ENCODE measurements at regions not wholly inside any gene's neighbourhood (a gene's known extent, or its start where the extent isn't known, plus 50 kb on each side); places are given as distances from the start of the nearest gene placed in this dataset.

DNA sequence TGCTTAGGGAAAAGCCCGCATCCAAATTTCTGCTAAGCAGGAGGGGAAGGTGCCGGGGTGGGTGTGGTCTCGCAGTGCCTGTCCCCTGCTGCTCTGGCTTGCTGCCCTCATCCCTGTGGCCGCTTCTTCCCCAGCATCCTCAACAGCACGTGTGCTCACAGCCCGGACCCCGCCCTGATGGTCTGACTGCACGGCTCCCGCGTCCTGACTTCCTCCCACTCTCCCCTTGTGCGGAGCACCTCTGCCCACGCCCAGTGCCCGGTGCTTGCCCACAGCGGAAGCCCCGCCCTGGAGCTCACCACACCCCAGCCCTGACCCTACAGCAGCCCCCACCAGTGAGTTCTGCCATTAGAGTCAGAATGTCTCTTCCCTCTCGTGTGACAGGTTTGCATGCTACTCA lies 277.9 kb downstream of the NDUFA10 start:
- Histone ChIP-seq H3K36me3 (ENCODE audit: control insufficient read depth in 4 of 4, insufficient read depth in 4 of 4, low read length in 3 of 4) (no peaks in the 10 kb centered on the region), H3K9me3 (ENCODE audit: control extremely low read depth in 1 of 5, control insufficient read depth in 4 of 5, insufficient read depth in 2 of 5, low read depth in 1 of 5, low read length in 4 of 5) (no peaks in the 10 kb centered on the region), H3K27ac (ENCODE audit: insufficient read depth in 1 of 2, low read depth in 1 of 2, low read length in 2 of 2, poor library complexity in 1 of 2, severe bottlenecking in 2 of 2) (no peak overlapping the region), H3K4me1 (ENCODE audit: control extremely low read depth in 1 of 4, control insufficient read depth in 4 of 4, insufficient read depth in 4 of 4, low read length in 3 of 4) (peaks cover 0 to 24% (median 16%) of the 10 kb centered on the region in 4 experiments), H3K27me3 (replicated peaks in 2 of 5; ENCODE audit: control insufficient read depth in 4 of 5, insufficient read depth in 5 of 5, low read length in 4 of 5) (no peaks in the 10 kb centered on the region), H3K4me3 (ENCODE audit: control insufficient read depth in 1 of 7, extremely low read depth in 1 of 7, insufficient read depth in 4 of 7, low read depth in 2 of 7, low read length in 6 of 7) (no peak overlapping the region)
- CTCF ChIA-PET, result no interaction called here
- 53% methylated on average over 13 of the region's 16 CpGs for WGBS (ENCODE audit: insufficient coverage)
- DNase-seq, result no peak
- POLR2A ChIA-PET, result no interaction called here

- Histone ChIP-seq H3K36me3 (ENCODE audit: control insufficient read depth in 4 of 4, insufficient read depth in 4 of 4, low read length in 3 of 4) (no peaks in the 10 kb centered on the region), H3K27ac (ENCODE audit: insufficient read depth in 1 of 2, low read depth in 1 of 2, low read length in 2 of 2, poor library complexity in 1 of 2, severe bottlenecking in 2 of 2) (no peak overlapping the region), H3K9me3 (ENCODE audit: control extremely low read depth in 1 of 5, control insufficient read depth in 4 of 5, insufficient read depth in 2 of 5, low read depth in 1 of 5, low read length in 4 of 5) (no peaks in the 10 kb centered on the region), H3K4me1 (ENCODE audit: control extremely low read depth in 1 of 4, control insufficient read depth in 4 of 4, insufficient read depth in 4 of 4, low read length in 3 of 4) (peaks cover 0 to 18% (median 10%) of the 10 kb centered on the region in 4 experiments), H3K4me3 (ENCODE audit: control insufficient read depth in 1 of 7, extremely low read depth in 1 of 7, insufficient read depth in 4 of 7, low read depth in 2 of 7, low read length in 6 of 7) (no peak overlapping the region), H3K27me3 (replicated peaks in 2 of 5; ENCODE audit: control insufficient read depth in 4 of 5, insufficient read depth in 5 of 5, low read length in 4 of 5) (no peaks in the 10 kb centered on the region)
- POLR2A ChIA-PET, result no interaction called here
- CTCF ChIA-PET, result no interaction called here
- 96% methylated on average over 15 of the region's 17 CpGs for WGBS (ENCODE audit: insufficient coverage)
- no peak for DNase-seq
Observed at GRCh38 chr2:239746559-239747246, 278.4 kb downstream of the NDUFA10 start.

DNA sequence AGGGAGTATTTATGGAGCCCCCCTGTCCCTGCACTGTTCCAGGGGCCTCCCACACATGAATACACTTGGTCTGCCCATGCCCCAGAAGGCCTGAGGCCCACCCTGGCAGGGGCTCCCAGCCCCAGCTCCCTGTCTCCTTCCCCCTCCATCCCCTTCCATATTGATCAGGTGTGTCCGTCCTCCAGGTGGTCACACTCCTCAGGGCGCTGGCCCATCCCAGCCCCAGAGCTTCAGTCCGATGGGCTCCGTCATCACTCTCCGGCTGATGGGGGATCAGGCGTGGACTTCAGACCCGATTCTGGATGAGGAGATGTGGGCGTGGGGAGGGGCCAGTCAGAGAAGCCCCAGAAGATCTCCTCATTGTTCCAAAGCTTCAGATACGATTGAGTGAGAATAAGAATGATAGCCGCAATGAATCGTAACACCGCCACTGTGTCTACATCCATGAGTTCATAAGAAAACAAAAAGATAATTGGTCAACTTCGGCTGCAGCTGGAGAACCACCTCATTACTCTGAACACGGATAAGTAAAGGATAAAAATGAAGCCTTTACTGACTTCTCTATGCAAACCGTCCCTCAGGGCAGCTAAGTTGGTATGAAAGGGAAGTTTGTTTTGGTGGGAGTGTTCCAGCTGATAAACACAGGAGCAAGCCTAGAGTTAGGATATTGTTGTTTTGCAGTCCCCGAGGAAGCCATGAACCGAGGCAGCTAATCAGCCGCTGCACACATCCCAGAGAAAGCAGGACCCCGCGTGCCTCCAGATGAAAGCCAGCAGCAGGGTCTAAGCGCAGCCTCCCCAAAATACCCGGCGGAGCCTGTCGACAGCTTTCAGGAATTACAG lies 279.5 kb downstream of the NDUFA10 start:
- Histone ChIP-seq H3K4me1 (ENCODE audit: control extremely low read depth in 1 of 4, control insufficient read depth in 4 of 4, insufficient read depth in 4 of 4, low read length in 3 of 4) (peaks cover 0 to 7% (median 0%) of the 10 kb centered on the region in 4 experiments), H3K36me3 (ENCODE audit: control insufficient read depth in 4 of 4, insufficient read depth in 4 of 4, low read length in 3 of 4) (no peaks in the 10 kb centered on the region), H3K9me3 (ENCODE audit: control extremely low read depth in 1 of 5, control insufficient read depth in 4 of 5, insufficient read depth in 2 of 5, low read depth in 1 of 5, low read length in 4 of 5) (no peaks in the 10 kb centered on the region), H3K4me3 (ENCODE audit: control insufficient read depth in 1 of 7, extremely low read depth in 1 of 7, insufficient read depth in 4 of 7, low read depth in 2 of 7, low read length in 6 of 7) (no peak overlapping the region), H3K27ac (ENCODE audit: insufficient read depth in 1 of 2, low read depth in 1 of 2, low read length in 2 of 2, poor library complexity in 1 of 2, severe bottlenecking in 2 of 2) (no peak overlapping the region), H3K27me3 (replicated peaks in 2 of 5; ENCODE audit: control insufficient read depth in 4 of 5, insufficient read depth in 5 of 5, low read length in 4 of 5) (peaks cover 0 to 1% (median 0%) of the 10 kb centered on the region in 5 experiments)
- 83% methylated on average over 19 of the region's 24 CpGs for WGBS (ENCODE audit: insufficient coverage)
- no peak for DNase-seq
- CTCF ChIA-PET, result no interaction called here
- POLR2A ChIA-PET, result no interaction called here

DNA sequence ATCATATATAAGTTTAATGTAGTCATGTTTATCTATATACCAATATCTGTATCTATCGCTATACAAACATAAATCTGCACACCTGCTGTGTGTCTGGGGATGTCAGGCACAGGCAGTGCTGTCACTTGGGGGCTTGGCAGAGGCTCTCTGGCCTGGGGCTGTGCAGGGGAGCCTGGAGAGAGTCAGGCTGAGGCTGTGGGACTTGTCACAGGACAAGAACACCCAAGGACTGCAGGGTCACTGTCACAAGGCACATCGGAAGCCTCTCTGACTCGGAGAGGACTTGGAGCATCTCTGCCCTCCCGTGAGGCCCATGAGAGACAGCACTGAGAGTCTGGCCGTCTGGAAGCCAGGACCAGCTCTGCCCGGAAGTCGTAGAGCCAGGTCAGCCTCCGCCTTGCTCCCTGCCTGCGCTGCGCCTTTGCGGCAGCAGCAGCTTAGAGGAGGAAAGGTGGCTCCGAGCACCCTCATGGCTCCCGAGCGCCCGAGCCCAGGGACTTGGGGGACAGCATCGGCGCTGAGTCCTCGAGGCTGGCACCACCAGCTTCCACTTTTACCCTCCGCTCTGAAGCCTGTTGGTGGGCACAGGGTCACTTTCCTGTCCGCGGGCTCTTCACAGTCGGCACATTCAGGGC lies 280.3 kb downstream of the NDUFA10 start:
- no peak for DNase-seq
- Histone ChIP-seq H3K27me3 (replicated peaks in 2 of 5; ENCODE audit: control insufficient read depth in 4 of 5, insufficient read depth in 5 of 5, low read length in 4 of 5) (peaks cover 0 to 2% (median 0%) of the 10 kb centered on the region in 5 experiments), H3K36me3 (ENCODE audit: control insufficient read depth in 4 of 4, insufficient read depth in 4 of 4, low read length in 3 of 4) (no peaks in the 10 kb centered on the region), H3K9me3 (ENCODE audit: control extremely low read depth in 1 of 5, control insufficient read depth in 4 of 5, insufficient read depth in 2 of 5, low read depth in 1 of 5, low read length in 4 of 5) (no peaks in the 10 kb centered on the region), H3K4me1 (ENCODE audit: control extremely low read depth in 1 of 4, control insufficient read depth in 4 of 4, insufficient read depth in 4 of 4, low read length in 3 of 4) (peaks cover 0 to 6% (median 0%) of the 10 kb centered on the region in 4 experiments), H3K27ac (ENCODE audit: insufficient read depth in 1 of 2, low read depth in 1 of 2, low read length in 2 of 2, poor library complexity in 1 of 2, severe bottlenecking in 2 of 2) (no peak overlapping the region), H3K4me3 (ENCODE audit: control insufficient read depth in 1 of 7, extremely low read depth in 1 of 7, insufficient read depth in 4 of 7, low read depth in 2 of 7, low read length in 6 of 7) (no peak overlapping the region)
- ChIA-PET POLR2A (no interaction called here), CTCF (no interaction called here)
- WGBS (ENCODE audit: insufficient coverage), result 98% methylated on average over 21 of the region's 22 CpGs

GRCh38 chr2:239743206-239743605 lies 281.9 kb downstream of the NDUFA10 start:
- WGBS (ENCODE audit: insufficient coverage), result 100% methylated on average over 2 of the region's 6 CpGs
- H3K4me1 ChIP-seq (ENCODE audit: control extremely low read depth in 1 of 4, control insufficient read depth in 4 of 4, insufficient read depth in 4 of 4, low read length in 3 of 4), result peaks cover 0 to 6% (median 0%) of the 10 kb centered on the region in 4 experiments
- no peaks in the 10 kb centered on the region for H3K36me3 ChIP-seq (ENCODE audit: control insufficient read depth in 4 of 4, insufficient read depth in 4 of 4, low read length in 3 of 4)
- no peaks in the 10 kb centered on the region for H3K9me3 ChIP-seq (ENCODE audit: control extremely low read depth in 1 of 5, control insufficient read depth in 4 of 5, insufficient read depth in 2 of 5, low read depth in 1 of 5, low read length in 4 of 5)
- ChIA-PET CTCF (no interaction called here), POLR2A (no interaction called here)
- no peak overlapping the region for H3K27ac ChIP-seq (ENCODE audit: insufficient read depth in 1 of 2, low read depth in 1 of 2, low read length in 2 of 2, poor library complexity in 1 of 2, severe bottlenecking in 2 of 2)
- no peak overlapping the region for H3K4me3 ChIP-seq (ENCODE audit: control insufficient read depth in 1 of 7, extremely low read depth in 1 of 7, insufficient read depth in 4 of 7, low read depth in 2 of 7, low read length in 6 of 7)
- DNase-seq, result no peak
- peaks cover 0 to 2% (median 0%) of the 10 kb centered on the region in 5 experiments for H3K27me3 ChIP-seq (replicated peaks in 2 of 5; ENCODE audit: control insufficient read depth in 4 of 5, insufficient read depth in 5 of 5, low read length in 4 of 5)

GRCh38 chr2:239742377-239742776 lies 282.8 kb downstream of the NDUFA10 start:
- H3K4me3 ChIP-seq (ENCODE audit: control insufficient read depth in 1 of 7, extremely low read depth in 1 of 7, insufficient read depth in 4 of 7, low read depth in 2 of 7, low read length in 6 of 7), result no peak overlapping the region
- POLR2A ChIA-PET, result no interaction called here
- CTCF ChIA-PET, result no interaction called here
- no peak for DNase-seq
- no peaks in the 10 kb centered on the region for H3K36me3 ChIP-seq (ENCODE audit: control insufficient read depth in 4 of 4, insufficient read depth in 4 of 4, low read length in 3 of 4)
- H3K9me3 ChIP-seq (ENCODE audit: control extremely low read depth in 1 of 5, control insufficient read depth in 4 of 5, insufficient read depth in 2 of 5, low read depth in 1 of 5, low read length in 4 of 5), result no peaks in the 10 kb centered on the region
- H3K27me3 ChIP-seq (replicated peaks in 2 of 5; ENCODE audit: control insufficient read depth in 4 of 5, insufficient read depth in 5 of 5, low read length in 4 of 5), result peaks cover 0 to 2% (median 0%) of the 10 kb centered on the region in 5 experiments
- H3K27ac ChIP-seq (ENCODE audit: insufficient read depth in 1 of 2, low read depth in 1 of 2, low read length in 2 of 2, poor library complexity in 1 of 2, severe bottlenecking in 2 of 2), result no peak overlapping the region
- WGBS (ENCODE audit: insufficient coverage), result 97% methylated on average over 15 of the region's 15 CpGs
- peaks cover 0 to 2% (median 0%) of the 10 kb centered on the region in 4 experiments for H3K4me1 ChIP-seq (ENCODE audit: control extremely low read depth in 1 of 4, control insufficient read depth in 4 of 4, insufficient read depth in 4 of 4, low read length in 3 of 4)

- 98% methylated on average over 7 of the region's 8 CpGs for WGBS (ENCODE audit: insufficient coverage)
- Histone ChIP-seq H3K27ac (ENCODE audit: insufficient read depth in 1 of 2, low read depth in 1 of 2, low read length in 2 of 2, poor library complexity in 1 of 2, severe bottlenecking in 2 of 2) (no peak overlapping the region), H3K9me3 (ENCODE audit: control extremely low read depth in 1 of 5, control insufficient read depth in 4 of 5, insufficient read depth in 2 of 5, low read depth in 1 of 5, low read length in 4 of 5) (peaks cover 0 to 4% (median 3%) of the 10 kb centered on the region in 5 experiments), H3K4me1 (ENCODE audit: control extremely low read depth in 1 of 4, control insufficient read depth in 4 of 4, insufficient read depth in 4 of 4, low read length in 3 of 4) (no peaks in the 10 kb centered on the region), H3K27me3 (replicated peaks in 2 of 5; ENCODE audit: control insufficient read depth in 4 of 5, insufficient read depth in 5 of 5, low read length in 4 of 5) (peaks cover 0 to 2% (median 0%) of the 10 kb centered on the region in 5 experiments), H3K36me3 (ENCODE audit: control insufficient read depth in 4 of 4, insufficient read depth in 4 of 4, low read length in 3 of 4) (no peaks in the 10 kb centered on the region), H3K4me3 (ENCODE audit: control insufficient read depth in 1 of 7, extremely low read depth in 1 of 7, insufficient read depth in 4 of 7, low read depth in 2 of 7, low read length in 6 of 7) (no peak overlapping the region)
- CTCF ChIA-PET, result interaction anchor here (1.7 kb wide), 1 partner anchor 10 kb away, joined by 5 read pairs; no protein-coding TSS in a partner anchor
- DNase-seq, result no peak
- POLR2A ChIA-PET, result no interaction called here
Observed at GRCh38 chr2:239739206-239739605, 285.9 kb downstream of the NDUFA10 start.
